Psoas muscle (tissue), 7 donors: ENCODE measurements at regions not wholly inside any gene's neighbourhood (a gene's known extent, or its start where the extent isn't known, plus 50 kb on each side); places are given as distances from the start of the nearest gene placed in this dataset.
A peak's percentile ranks its signal among the peaks of the same experiment; 100 is the strongest.

Experiments
- ATAC-seq, 4 donors: fragments of 200-7000 bp; cut with Tn5 transposase; one replicate each; pipeline ENCODE4 v1.9.1; 2020; ENCODE audit warnings: moderate library complexity in 3 of 4, mild to moderate bottlenecking in 2 of 4
- DNase-seq, 2 donors: peaks; one replicate each; pipeline ENCODE4 v3.0.0-alpha.2; 2020
- H3K27ac ChIP-seq: fragments of 200-600 bp; one replicate; pipeline ENCODE4 v1.8.0; 2022
- H3K27me3 ChIP-seq, 3 donors: fragments of 200-600 bp in 1 of 3; one replicate each; pipeline versions ENCODE4 v1.6.1 to v1.8.0; 2013 to 2022; ENCODE audit warnings: low read length in 2 of 3, mild to moderate bottlenecking in 2 of 3, moderate library complexity in 1 of 3; ENCODE audit not compliant: insufficient read depth in 3 of 3
- H3K36me3 ChIP-seq, 2 donors: fragments of 200-600 bp in 1 of 2; one replicate each; pipeline versions ENCODE4 v1.6.1 to v1.8.0; 2013 to 2022; ENCODE audit warnings: low read depth in 1 of 2, mild to moderate bottlenecking in 1 of 2, moderate library complexity in 1 of 2; ENCODE audit not compliant: insufficient read depth in 1 of 2
- H3K4me1 ChIP-seq: fragments of 200-600 bp; one replicate; pipeline ENCODE4 v1.8.0; 2022
- H3K4me3 ChIP-seq: fragments of 200-600 bp; one replicate; pipeline ENCODE4 v1.8.0; 2022; ENCODE audit warnings: mild to moderate bottlenecking
- H3K9me3 ChIP-seq: fragments of 200-600 bp; one replicate; pipeline ENCODE4 v1.8.0; 2022
- CTCF ChIP-seq: fragments of 200-600 bp; IDR thresholded peaks from one replicate; pipeline ENCODE4 v1.8.0; 2022; ENCODE audit warnings: antibody characterized with exemption
- WGBS, 3 donors: extraction: QIAGEN DNeasy Blood & Tissue Kit; methylation state at CpG; one replicate each; pipeline versions ENCODE4 v1.1.6 to v1.1.7; 2013; 5-methylcytosine and 5-hydroxymethylcytosine counted together
- intact Hi-C, 2 donors: fragments of 100-400 bp; cut with DNase I; formaldehyde crosslinking; loops; one replicate each; pipeline versions ENCODE4 v1.11.0 to v1.14.2; 2022
- donor health status: healthy with polysubstance abuse.
- donor health status: DM: no; HTN: no; CAD: no; lungs with moderate emphysema.
- donor health status: Bipolar disorder and iron deficiency.
- donor health status: healthy.
- donor health status: DM: yes; HTN: yes; CAD: no.
- donor health status: DM: no; HTN: no; CAD: no.
- donor health status: DM: yes; HTN: yes; CAD: no.

DNA sequence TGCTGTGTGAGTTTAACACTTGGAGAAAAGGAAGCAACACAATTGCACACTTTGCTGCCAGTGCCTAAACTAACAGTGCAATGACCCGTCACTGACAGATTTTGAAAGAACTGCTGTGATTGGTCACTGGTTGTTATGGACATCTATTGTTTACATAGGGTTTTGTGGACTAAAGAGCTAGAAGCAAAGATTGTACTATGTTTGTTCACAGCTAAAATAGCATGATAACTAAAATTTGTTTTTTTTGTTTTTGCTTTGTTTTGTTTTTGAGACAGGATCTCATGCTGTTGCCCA, 112.4 kb upstream of the GOLGA8J start:
- no peaks in the 10 kb centered on the region for H3K4me1 ChIP-seq
- H3K36me3 ChIP-seq = no peaks in the 10 kb centered on the region
- intact Hi-C loops = loop anchor here in 1 of 2 donors (2.0 kb wide), 1 partner anchor 20 kb away; no protein-coding TSS in a partner anchor
- H3K27me3 ChIP-seq = peaks cover 15 to 62% (median 23%) of the 10 kb centered on the region in 3 donors
- no peak for TF ChIP-seq CTCF
- no peaks in the 10 kb centered on the region for H3K9me3 ChIP-seq
- ATAC-seq (no peak), DNase-seq (no peak)
- H3K4me3 ChIP-seq = no peak overlapping the region
- H3K27ac ChIP-seq = no peak overlapping the region
- 56 to 61% (median 58%) methylated on average over 1 of the region's 1 CpG for WGBS, 3 donors

- no peak overlapping the region for H3K27ac ChIP-seq
- peaks cover 15 to 62% (median 23%) of the 10 kb centered on the region in 3 donors for H3K27me3 ChIP-seq
- no peaks in the 10 kb centered on the region for H3K36me3 ChIP-seq
- WGBS, 3 donors = 82 to 90% (median 85%) methylated on average over 10 of the region's 10 CpGs
- H3K4me1 ChIP-seq = no peaks in the 10 kb centered on the region
- no peaks in the 10 kb centered on the region for H3K9me3 ChIP-seq
- H3K4me3 ChIP-seq = no peak overlapping the region
- intact Hi-C loops = loop anchor here in 1 of 2 donors (2.0 kb wide), 1 partner anchor 19 kb away; no protein-coding TSS in a partner anchor
- ATAC-seq = no peak
- DNase-seq = no peak
- no peak for TF ChIP-seq CTCF
Measured at GRCh38 chr15:29969562-29970401, 113.0 kb upstream of the GOLGA8J start.

- no peaks in the 10 kb centered on the region for H3K9me3 ChIP-seq
- H3K27me3 ChIP-seq = peaks cover 15 to 62% (median 23%) of the 10 kb centered on the region in 3 donors
- WGBS, 3 donors = 15 to 30% (median 21%) methylated on average over 35 to 69 of the region's 69 CpGs
- intact Hi-C loops = no loop called here
- H3K4me3 ChIP-seq = peak overlapping the region; percentile 52
- no peak for ATAC-seq
- no peaks in the 10 kb centered on the region for H3K36me3 ChIP-seq
- no peak for DNase-seq
- no peak for TF ChIP-seq CTCF
- H3K4me1 ChIP-seq = no peaks in the 10 kb centered on the region
- no peak overlapping the region for H3K27ac ChIP-seq
Measured at GRCh38 chr15:29968895-29969561, 113.7 kb upstream of the GOLGA8J start.

DNA sequence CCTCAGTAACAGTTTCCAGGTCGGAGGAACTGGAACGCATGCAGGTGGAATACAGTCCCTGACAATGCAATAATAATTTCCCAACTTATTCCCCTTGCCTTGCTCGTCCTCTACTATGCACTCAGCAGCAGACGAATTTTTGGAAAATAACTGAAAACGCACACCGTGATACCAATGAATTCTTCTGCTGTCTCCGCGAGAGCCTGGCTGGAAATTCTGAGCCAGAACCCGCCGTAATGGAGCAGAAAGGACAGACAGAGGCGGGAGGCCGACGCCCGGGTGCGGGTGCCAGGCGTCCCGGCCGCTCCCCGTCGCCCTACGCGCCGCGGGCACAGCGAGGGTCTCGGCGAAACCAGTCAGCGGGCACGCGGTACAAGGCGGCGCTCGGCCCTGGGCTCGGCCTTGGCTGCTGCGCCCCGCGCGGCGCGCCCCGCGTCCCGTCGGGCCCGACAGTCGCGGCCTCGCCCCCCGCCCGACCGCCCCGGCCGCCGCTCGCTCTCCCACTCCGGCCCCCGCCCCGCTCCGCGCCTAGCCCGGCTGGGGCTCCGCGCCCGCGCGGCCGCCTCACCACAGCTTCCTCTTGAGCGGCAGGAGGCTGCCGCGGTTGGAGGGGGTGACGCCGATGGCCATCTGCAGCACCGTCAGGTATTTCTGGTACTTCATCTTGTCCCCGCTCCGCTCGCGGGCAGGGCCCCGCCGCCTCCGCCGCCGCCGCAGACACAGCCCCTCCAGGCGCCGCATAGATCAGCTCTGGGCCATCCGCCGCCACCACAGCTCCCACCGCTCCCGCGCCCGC, 114.5 kb upstream of the GOLGA8J start:
- Histone ChIP-seq H3K27ac (no peak overlapping the region), H3K4me3 (peak overlapping the region; percentile 52), H3K4me1 (no peaks in the 10 kb centered on the region), H3K9me3 (no peaks in the 10 kb centered on the region), H3K27me3 (peaks cover 15 to 62% (median 23%) of the 10 kb centered on the region in 3 donors), H3K36me3 (no peaks in the 10 kb centered on the region)
- TF ChIP-seq CTCF = no peak
- WGBS, 3 donors = 3 to 4% (median 3%) methylated on average over 61 to 91 of the region's 91 CpGs
- no peak for ATAC-seq
- no peak for DNase-seq
- intact Hi-C loops = no loop called here
